Muscle of leg (tissue), 3 donors: ENCODE measurements at regions not wholly inside any gene's neighbourhood (a gene's known extent, or its start where the extent isn't known, plus 50 kb on each side); places are given as distances from the start of the nearest gene placed in this dataset.

Experiments used
- DNase-seq: peaks from one replicate; pipeline ENCODE4 v3.0.0; 2013
- H3K27ac ChIP-seq: one replicate; pipeline ENCODE4 v1.5.1; 2013; ENCODE audit warnings: mild to moderate bottlenecking, low read length, control low read depth
- H3K27me3 ChIP-seq: one replicate; pipeline ENCODE4 v1.6.1; 2013; ENCODE audit warnings: low read length; ENCODE audit not compliant: control insufficient read depth, insufficient read depth
- H3K36me3 ChIP-seq: one replicate; pipeline ENCODE4 v1.6.1; 2013; ENCODE audit warnings: low read length; ENCODE audit not compliant: control insufficient read depth, insufficient read depth
- H3K4me1 ChIP-seq: one replicate; pipeline ENCODE4 v1.6.1; 2013; ENCODE audit warnings: low read length; ENCODE audit not compliant: control insufficient read depth, insufficient read depth
- H3K4me3 ChIP-seq: one replicate; pipeline ENCODE4 v1.5.1; 2013; ENCODE audit warnings: low read length, control low read depth
- H3K9me3 ChIP-seq: replicated peaks from 2 replicates; pipeline ENCODE4 v1.6.1; 2013; ENCODE audit warnings: low read depth, low read length; ENCODE audit not compliant: control insufficient read depth
- WGBS: methylation state at CpG from one replicate; pipeline ENCODE4 v1.1.5; 2013; ENCODE audit warnings: missing lambda C conversion rate; ENCODE audit not compliant: insufficient coverage; 5-methylcytosine and 5-hydroxymethylcytosine counted together

DNA sequence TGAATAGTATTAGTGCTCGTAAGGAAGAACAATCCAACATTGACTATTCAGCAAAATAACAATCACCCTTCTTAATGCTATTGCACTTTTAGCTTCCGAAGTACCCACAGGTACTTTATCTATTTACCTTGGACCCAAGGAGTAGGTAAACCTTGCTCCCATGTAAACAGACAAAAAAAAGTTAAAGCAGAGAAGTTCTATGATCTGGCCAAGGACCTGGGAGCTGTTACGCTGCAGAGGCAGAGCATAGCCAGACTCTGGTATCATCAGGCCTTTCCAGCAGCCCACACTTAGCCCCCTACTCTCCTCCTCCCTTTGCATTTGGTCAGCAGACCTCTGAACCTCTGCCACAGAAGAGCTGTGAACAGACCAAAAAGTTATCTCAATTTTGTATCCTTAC is 130.3 kb upstream of the TPM1 start:
- Histone ChIP-seq H3K4me1 (peaks cover 13% of the 10 kb centered on the region), H3K9me3 (no peaks in the 10 kb centered on the region), H3K27ac (no peak overlapping the region), H3K4me3 (no peak overlapping the region), H3K27me3 (no peaks in the 10 kb centered on the region), H3K36me3 (no peaks in the 10 kb centered on the region)
- DNase-seq = no peak
- 80% methylated on average over 1 of the region's 3 CpGs for WGBS

DNA sequence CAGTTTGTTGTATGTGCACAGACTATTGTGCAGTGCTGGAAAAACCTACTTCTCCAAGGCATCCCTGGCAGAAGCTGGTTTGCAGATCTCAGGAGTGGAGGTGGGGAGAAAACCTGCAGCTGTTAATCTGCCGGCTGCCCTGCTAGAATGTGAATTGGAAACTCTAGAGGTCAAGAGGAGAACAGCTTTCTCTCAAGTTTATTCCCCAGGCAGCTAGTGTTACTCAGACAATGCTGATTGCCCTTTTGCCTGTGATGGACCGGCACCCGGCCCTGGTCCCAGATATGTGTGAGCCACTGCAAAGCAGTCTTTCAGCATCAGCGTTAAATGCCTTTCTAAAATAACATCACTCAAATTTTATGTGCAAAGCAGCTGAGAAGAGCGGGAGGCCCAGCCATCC is 129.7 kb upstream of the TPM1 start:
- Histone ChIP-seq H3K9me3 (no peaks in the 10 kb centered on the region), H3K4me3 (no peak overlapping the region), H3K27me3 (no peaks in the 10 kb centered on the region), H3K36me3 (no peaks in the 10 kb centered on the region), H3K27ac (no peak overlapping the region), H3K4me1 (peaks cover 13% of the 10 kb centered on the region)
- 12% methylated on average over 4 of the region's 5 CpGs for WGBS
- DNase-seq = peak; percentile 41

DNA sequence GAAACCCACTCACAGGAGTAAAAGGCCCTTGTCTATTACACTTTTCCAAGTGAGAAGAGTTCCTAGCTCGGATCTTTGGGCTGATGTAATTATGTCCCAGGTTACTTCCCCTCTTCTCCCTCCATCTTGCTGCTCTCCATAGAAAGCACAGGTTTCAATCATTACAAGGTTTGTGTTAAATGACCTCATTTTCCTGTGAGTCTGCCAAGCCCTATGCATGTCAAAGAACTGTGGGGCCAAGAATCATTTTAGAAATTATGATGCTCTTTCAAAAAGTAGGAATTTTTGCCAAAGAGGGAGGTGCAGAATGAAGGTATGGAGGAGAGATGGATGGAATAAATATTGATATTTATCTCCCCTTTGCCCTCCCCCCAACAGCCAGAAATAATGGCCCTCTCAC is 129.3 kb upstream of the TPM1 start:
- H3K27ac ChIP-seq = no peak overlapping the region
- DNase-seq = peak; percentile 53
- no CpG with 5 or more reads among the region's 1 CpG for WGBS
- H3K27me3 ChIP-seq = no peaks in the 10 kb centered on the region
- no peaks in the 10 kb centered on the region for H3K9me3 ChIP-seq
- peaks cover 13% of the 10 kb centered on the region for H3K4me1 ChIP-seq
- H3K4me3 ChIP-seq = no peak overlapping the region
- no peaks in the 10 kb centered on the region for H3K36me3 ChIP-seq

DNA sequence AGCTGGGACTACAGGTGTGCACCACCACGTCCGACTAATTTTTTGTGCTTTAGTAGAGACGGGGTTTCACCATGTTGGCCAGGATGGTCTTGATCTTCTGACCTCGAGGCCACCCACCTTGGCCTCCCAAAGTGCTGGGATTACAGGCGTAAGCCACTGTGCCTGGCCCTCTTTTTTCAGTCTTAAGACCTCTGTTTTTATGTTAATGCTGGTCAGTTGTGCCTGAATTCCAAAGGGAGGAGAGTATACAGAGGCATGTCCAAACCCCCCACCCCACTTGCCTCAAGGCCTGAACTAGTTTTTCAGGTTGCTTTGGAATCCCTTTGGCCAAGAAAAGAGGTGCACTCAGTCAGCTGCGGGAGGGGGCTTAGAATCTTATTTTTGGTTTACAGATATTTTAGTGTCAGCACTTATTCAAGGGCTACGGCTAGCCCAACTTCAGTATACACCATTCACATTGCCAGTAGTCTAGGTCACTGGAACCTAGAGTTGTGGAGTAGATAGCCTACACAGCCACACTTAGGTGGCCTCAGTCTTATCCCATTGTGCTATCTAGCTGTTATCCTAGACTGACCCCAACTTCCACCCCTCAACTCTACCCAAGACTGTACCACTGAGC is 128.0 kb upstream of the TPM1 start:
- H3K36me3 ChIP-seq = no peaks in the 10 kb centered on the region
- no peaks in the 10 kb centered on the region for H3K27me3 ChIP-seq
- 89% methylated on average over 4 of the region's 7 CpGs for WGBS
- H3K27ac ChIP-seq = no peak overlapping the region
- peaks cover 13% of the 10 kb centered on the region for H3K4me1 ChIP-seq
- H3K4me3 ChIP-seq = no peak overlapping the region
- no peaks in the 10 kb centered on the region for H3K9me3 ChIP-seq
- no peak for DNase-seq

DNA sequence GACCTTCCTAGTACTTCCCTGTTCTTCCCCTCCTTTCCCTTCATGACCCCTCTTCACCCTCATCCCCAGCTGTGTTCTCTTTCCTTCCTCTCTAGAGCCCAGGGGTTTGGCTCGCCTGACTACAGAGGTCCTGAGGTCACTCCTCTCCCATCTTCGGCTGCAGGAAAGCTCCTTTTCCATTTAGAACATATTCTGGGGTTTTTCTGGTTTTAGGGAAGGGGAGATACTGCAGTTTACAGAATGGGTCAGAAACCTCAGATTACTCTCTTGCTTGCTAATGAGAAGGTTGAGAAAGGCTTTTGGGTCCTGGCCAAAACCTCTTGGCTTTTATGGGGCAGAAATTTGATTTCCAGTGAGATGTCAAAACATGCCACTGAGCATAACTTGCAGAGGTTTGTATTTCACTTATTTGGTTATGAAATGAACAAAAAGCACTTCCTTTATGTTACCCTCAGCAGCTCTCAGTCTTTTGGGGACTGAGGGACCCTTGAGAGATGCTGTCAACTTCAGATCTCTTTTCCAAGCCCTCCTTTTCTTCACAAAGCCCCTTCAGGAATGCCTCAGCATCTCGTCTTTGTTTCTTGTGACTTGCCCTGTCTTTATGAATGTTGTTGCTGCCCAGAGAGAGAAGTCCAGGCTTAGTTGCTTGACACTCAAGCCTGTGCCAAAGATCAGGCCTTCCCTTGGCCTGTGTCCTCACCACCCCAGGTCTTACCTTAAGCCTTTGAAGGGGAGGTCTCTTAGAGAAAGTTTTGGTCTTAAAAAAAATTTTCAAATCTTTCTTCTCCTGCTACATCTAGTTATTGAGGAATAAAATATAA is 121.7 kb upstream of the TPM1 start:
- DNase-seq = peak; percentile 69
- H3K27ac ChIP-seq = no peak overlapping the region
- WGBS = 40% methylated on average over 1 of the region's 3 CpGs

DNA sequence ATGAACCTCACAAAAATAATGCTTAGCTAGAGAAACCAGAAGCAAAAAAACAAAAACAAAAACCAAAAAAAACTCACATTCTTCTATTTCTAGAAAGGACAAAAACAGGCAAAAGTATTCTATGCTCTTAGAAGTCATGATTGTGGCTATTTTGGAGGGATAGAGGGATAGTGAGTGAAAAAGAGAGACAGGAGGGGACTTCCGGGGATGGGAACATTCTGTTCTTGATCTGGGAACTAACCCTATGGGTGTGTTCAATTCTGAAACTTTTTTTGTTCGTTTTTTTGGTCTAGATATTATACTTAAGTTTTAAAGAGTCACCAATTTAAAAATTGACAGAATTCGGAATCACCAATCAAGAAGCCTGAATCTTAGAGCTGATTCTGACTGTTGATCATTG is 120.0 kb upstream of the TPM1 start:
- Histone ChIP-seq H3K36me3 (no peaks in the 10 kb centered on the region), H3K4me3 (no peak overlapping the region), H3K27me3 (no peaks in the 10 kb centered on the region), H3K4me1 (no peaks in the 10 kb centered on the region), H3K9me3 (no peaks in the 10 kb centered on the region), H3K27ac (no peak overlapping the region)
- no peak for DNase-seq
- no CpG with 5 or more reads among the region's 3 CpGs for WGBS

More for the DNA sequence above, 121.7 kb upstream of the TPM1 start:
- H3K36me3 ChIP-seq = no peaks in the 10 kb centered on the region
- H3K4me1 ChIP-seq = no peaks in the 10 kb centered on the region
- no peaks in the 10 kb centered on the region for H3K9me3 ChIP-seq
- H3K4me3 ChIP-seq = no peak overlapping the region
- H3K27me3 ChIP-seq = no peaks in the 10 kb centered on the region

DNA sequence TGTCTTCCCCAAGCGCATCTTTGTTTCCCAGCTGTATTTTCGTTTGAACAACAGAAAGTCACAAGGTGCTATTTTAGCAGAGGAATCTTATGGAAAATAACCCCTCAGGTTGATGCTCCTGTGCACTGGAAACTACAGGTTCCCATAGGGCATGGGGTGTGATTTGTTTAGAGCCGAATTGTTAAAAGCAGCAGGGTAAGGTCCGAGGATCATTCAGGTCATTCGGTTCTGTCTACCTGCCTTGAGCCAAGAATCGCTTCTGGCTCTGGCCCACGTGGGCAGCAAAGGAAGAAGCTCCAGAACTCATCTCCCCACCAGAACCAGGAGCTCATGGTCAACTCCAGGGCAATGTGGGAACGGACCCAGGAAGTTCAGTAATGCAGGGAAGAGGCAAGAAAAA is 116.7 kb upstream of the TPM1 start:
- no peaks in the 10 kb centered on the region for H3K36me3 ChIP-seq
- no peak overlapping the region for H3K27ac ChIP-seq
- no peak overlapping the region for H3K4me3 ChIP-seq
- 100% methylated on average over 2 of the region's 8 CpGs for WGBS
- peaks cover 7% of the 10 kb centered on the region for H3K4me1 ChIP-seq
- H3K27me3 ChIP-seq = no peaks in the 10 kb centered on the region
- DNase-seq = no peak
- no peaks in the 10 kb centered on the region for H3K9me3 ChIP-seq

DNA sequence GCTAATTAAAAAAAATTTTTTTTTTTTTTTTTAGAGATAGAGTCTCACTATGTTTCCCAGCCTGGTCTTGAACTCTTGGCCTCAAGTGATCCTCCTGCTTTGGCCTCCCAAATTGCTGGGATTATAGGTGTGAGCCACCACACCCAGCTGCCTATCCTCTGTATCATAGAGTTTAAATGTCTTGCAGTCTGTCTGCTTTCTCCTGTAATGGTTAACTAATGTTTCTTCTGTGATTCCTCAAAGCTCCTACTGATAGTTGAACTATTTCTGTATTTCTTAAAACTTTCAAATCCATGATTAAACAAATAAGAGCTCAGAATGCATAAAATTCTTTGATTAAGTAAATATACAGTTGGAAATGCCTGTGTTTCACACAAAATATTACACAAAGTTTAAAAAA is 115.4 kb upstream of the TPM1 start:
- Histone ChIP-seq H3K9me3 (no peaks in the 10 kb centered on the region), H3K4me3 (no peak overlapping the region), H3K36me3 (no peaks in the 10 kb centered on the region), H3K27ac (no peak overlapping the region), H3K27me3 (no peaks in the 10 kb centered on the region), H3K4me1 (peaks cover 7% of the 10 kb centered on the region)
- no peak for DNase-seq

DNA sequence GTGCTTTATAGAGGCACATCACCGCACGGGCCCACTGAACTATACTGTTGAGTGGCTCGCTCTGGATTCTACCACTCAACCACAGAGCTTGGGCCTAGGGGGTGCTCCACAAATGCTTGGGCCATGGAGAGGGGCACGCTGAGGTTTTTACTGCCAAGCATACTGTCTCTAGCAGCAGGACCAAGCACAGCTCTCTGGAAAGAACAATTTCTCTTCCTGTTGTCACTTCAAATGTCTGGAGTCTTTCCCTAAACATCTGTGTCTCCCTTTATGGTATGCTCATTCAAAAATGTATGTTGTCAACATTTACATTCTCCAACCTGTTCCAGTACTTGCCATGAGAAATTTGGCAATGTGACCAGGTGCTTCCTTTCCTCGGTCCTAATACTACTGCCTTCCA is 114.7 kb upstream of the TPM1 start:
- no peaks in the 10 kb centered on the region for H3K27me3 ChIP-seq
- H3K27ac ChIP-seq = no peak overlapping the region
- H3K4me3 ChIP-seq = no peak overlapping the region
- no peak for DNase-seq
- H3K4me1 ChIP-seq = peaks cover 7% of the 10 kb centered on the region
- H3K9me3 ChIP-seq = no peaks in the 10 kb centered on the region
- no peaks in the 10 kb centered on the region for H3K36me3 ChIP-seq
- 10% methylated on average over 1 of the region's 5 CpGs for WGBS

DNA sequence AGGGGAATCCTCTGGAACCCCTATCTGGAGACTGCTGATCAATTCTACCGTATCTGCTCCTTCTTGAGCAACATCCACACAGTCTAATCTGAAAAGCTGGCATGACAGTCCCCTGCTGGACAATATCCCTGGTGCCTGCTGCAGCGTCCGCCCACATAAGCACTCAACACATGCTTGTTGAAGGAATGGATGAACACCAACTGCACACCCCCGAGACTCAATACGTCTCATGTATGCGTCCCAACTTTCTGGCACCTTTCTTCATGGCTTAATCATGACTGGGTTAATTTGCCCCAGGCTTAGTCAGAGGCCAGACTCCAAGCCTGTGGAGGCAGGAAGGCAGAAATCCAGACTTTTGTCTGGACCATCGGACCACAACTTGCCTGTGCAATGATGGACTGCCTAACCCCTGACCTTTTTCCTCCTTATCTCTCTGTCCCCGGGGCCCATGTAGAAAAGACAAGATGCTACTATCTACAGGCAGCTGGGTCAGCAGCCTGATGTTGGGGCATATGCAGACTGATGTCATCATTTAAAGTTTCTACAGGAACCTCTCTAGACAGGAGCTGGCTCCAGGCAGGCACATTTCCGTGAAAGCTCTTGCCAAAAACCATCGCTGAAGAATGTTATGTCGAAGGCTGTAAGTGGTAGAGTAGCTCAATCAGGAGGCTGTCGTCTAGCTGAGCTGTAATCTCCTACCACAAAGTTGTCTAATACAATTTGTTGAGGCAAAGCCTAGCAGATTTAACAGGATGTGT is 114.1 kb upstream of the TPM1 start:
- Histone ChIP-seq H3K36me3 (no peaks in the 10 kb centered on the region), H3K4me3 (no peak overlapping the region), H3K27me3 (no peaks in the 10 kb centered on the region), H3K4me1 (peaks cover 7% of the 10 kb centered on the region), H3K9me3 (no peaks in the 10 kb centered on the region), H3K27ac (no peak overlapping the region)
- peak; percentile 58 for DNase-seq
- 55% methylated on average over 6 of the region's 12 CpGs for WGBS
